ENCODE measurements at regions not wholly inside any gene's neighbourhood (a gene's known extent, or its start where the extent isn't known, plus 50 kb on each side); places are given as distances from the start of the nearest gene placed in this dataset.

DNA sequence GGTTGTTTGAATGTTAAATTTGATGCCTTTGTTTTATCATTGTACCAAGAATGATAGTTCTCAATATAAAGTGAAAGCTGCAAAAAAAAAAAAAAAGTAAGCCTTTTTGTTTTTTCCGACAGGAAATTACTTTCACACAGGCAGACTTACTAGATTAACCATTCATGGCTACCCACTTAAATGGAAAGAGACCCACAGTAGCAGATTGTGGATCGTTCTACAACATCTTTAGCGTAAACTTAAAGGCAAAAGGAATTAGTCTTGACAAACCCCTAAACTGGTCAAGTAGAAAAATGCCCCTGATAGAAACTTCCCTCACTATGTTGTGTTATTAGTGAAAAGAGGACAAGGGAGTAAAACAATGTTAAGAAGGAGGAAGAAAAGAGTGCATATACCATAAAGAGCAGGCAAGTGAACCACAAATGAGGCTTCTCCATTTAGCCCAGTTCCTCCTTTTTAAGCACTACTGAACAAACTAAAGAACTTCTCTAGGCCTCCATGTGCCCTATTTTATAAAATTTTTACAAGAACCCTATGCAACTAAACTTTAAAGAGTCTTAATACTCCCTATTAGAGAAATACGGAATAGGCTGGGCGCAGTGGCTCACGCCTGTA lies 1560.3 kb downstream of the MRPL39 start:
- TF ChIP-seq, protein P1, sequence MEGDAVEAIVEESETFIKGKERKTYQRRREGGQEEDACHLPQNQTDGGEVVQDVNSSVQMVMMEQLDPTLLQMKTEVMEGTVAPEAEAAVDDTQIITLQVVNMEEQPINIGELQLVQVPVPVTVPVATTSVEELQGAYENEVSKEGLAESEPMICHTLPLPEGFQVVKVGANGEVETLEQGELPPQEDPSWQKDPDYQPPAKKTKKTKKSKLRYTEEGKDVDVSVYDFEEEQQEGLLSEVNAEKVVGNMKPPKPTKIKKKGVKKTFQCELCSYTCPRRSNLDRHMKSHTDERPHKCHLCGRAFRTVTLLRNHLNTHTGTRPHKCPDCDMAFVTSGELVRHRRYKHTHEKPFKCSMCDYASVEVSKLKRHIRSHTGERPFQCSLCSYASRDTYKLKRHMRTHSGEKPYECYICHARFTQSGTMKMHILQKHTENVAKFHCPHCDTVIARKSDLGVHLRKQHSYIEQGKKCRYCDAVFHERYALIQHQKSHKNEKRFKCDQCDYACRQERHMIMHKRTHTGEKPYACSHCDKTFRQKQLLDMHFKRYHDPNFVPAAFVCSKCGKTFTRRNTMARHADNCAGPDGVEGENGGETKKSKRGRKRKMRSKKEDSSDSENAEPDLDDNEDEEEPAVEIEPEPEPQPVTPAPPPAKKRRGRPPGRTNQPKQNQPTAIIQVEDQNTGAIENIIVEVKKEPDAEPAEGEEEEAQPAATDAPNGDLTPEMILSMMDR (IDR thresholded peaks at IDR 0.05) = no peak
- no peak for TF ChIP-seq EP300 (IDR thresholded peaks at IDR 0.05)
